H1 (cell line): ENCODE measurements at regions not wholly inside any gene's neighbourhood (a gene's known extent, or its start where the extent isn't known, plus 50 kb on each side); places are given as distances from the start of the nearest gene placed in this dataset.

Experiments
- CTCF ChIP-seq, 3 experiments: IDR thresholded peaks; 1 replicate in 2 of 3; 2 replicates in 1 of 3; pipeline versions ENCODE4 v1.5.1 to v1.6.1; 2011; ENCODE audit warnings: low read length in 3 of 3, mild to moderate bottlenecking in 3 of 3, inconsistent platforms in 2 of 3, low read depth in 1 of 3, moderate library complexity in 1 of 3; ENCODE audit not compliant: insufficient read depth in 1 of 3; ENCODE audit errors: control extremely low read depth in 1 of 3

DNA sequence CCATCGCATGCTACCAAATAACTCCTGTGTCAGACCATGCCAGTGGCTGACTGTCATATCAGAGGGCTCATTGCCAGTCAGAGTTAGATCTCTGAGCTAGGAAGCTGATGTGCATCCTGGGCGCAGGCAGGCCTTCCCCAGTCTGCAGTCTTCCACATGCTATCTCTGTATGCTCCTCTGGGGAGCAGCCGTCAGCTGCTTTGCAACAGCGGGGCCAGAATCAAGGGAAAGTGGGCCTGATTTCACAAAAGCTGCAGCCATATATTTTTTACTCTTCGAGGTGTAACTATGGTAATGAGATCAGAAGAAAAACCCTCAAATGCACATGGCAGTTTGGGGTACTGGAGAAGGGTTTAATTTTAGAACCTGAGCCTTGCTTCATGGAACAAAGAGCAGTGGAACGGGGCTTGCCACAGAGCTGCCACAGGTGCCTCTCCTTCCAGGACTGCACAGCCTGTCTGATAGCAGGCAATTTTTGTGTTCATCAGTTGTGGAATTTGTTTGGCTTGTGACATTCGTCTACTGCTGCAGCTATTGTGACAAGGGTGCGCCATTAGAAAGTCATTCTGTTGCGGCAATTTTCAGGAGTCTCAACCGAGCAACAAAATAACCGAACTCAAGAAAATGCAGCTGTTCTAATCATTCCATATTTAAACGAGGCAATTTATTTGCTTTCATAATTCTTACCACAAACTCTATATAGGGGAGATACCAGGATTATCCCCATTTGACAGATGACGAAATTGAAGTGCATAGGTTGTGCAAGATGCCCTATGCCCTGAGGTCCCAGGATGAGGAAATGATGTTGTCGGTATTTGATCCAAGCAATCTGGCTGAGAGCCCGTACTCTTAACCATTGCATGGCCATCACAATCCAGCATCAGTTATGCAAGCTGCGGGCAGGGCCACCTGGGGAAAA is 109.6 kb upstream of the CYRIA start (continued):
- peak; percentile 68 to 84 (median 70) for TF ChIP-seq CTCF (IDR thresholded peaks at IDR 0.05; ENCODE audit: control extremely low read depth in 1 of 3, insufficient read depth in 1 of 3, low read depth in 1 of 3, low read length in 3 of 3)
- TF ChIP-seq, all 59 proteins: peak for 3
